ENCODE measurements at regions not wholly inside any gene's neighbourhood (a gene's known extent, or its start where the extent isn't known, plus 50 kb on each side); places are given as distances from the start of the nearest gene placed in this dataset.

DNA sequence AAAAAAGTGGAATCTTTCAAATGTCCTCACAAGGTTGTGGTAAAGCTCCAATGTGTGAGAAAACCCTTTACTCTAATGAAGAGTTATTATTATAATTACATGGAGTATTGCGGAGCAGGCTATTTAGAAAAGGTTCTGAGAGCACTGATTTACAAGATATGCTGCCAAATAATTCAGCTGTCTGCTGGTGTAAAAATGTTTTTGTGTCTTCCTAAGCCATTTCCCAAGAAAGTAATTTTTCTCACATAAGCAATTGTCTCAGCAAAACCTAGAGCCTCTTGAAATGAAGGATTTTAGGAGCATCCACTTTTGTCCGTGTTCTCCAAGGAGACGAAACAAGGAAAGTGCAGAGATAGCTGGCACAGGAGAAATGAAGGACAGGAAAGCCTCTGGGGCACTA, 229.6 kb upstream of the STARD13 start:
- no peak for DNase-seq (ENCODE audit: low read depth in 3 of 3)

- DNase-seq (ENCODE audit: low read depth in 3 of 3) = no peak
Measured at GRCh38 chr13:33518452-33518851, 232.9 kb upstream of the STARD13 start.

- no peak for DNase-seq (ENCODE audit: low read depth in 3 of 3)
Measured at GRCh38 chr13:33519561-33520467, 234.3 kb upstream of the STARD13 start.

DNA sequence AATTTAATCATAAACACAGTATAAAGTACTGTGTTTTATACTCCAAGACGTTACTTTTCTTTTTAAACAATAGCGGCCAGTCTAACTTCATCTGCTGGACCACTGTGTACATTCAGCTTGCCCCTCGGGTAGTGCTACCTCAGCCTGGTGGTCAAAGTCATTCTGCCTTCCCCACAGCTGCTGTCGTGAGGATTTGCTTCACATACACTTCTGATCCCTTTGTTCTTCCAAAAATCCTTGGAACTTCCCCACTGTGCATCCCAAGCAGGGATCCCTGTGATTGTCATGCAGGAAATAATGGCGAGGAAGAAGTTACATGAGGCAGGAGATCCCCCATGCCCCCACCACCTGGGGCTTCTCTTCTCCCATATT, 234.9 kb upstream of the STARD13 start:
- DNase-seq (ENCODE audit: low read depth in 3 of 3) = no peak

DNA sequence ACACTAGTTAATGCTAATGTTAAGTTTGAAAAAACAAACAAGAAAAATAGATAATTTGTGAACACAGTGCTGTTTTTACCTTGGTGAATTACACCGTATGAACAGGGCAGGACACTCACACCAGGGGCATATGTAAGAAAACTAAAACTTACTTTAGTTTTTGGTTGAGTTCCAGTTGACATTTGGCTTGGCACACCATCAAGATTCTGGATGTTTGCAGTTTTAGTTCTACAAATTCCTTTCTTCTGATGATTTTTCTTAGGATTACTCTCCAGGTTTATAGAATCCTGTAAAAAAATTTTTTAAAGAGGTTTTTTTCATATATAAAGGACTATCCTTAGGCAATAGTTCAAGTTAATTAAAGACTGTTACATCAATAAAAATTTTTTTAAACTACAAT, 238.5 kb upstream of the STARD13 start:
- no peak for DNase-seq (ENCODE audit: low read depth in 3 of 3)

DNA sequence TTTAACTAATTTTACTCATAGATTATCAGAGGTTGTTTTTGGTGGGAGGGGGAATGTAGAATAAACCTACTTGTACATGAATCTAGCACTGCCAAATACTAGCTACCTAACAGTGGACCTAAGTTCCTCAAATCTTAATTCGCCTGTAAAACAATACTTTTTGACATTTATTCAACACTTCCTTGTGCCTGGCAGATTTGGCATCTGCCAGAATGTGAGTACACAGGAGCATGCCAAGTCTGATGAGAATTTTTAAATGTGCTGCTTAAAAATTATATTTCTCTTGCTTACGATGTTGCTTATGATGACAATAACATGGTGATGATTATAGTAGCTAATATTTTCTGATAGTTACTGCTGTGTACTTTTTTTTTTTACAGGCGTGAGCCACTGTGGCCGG, 240.2 kb upstream of the STARD13 start:
- no peak for DNase-seq (ENCODE audit: low read depth in 3 of 3)

DNA sequence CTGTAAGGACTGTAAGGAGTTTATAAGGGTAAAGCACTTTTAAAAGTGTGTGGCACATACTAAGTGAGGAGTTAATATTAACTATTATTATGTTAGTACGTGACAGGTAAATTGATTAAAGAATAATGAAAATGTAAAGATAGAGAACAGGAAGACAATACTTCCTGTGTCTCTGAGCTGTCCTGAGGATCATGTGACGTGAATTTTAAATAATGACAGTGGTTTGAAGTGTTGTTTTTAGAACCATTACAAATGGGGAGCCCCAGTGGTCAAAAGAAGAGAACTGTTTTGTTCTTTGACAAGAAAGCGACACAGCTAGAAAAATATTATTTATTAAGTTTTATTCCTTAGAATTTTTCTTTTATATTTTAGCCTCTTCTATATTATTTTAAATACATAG, 241.2 kb upstream of the STARD13 start:
- no peak for DNase-seq (ENCODE audit: low read depth in 3 of 3)

- no peak for DNase-seq (ENCODE audit: low read depth in 3 of 3)
Measured at GRCh38 chr13:33528896-33529295, 243.3 kb upstream of the STARD13 start.

DNA sequence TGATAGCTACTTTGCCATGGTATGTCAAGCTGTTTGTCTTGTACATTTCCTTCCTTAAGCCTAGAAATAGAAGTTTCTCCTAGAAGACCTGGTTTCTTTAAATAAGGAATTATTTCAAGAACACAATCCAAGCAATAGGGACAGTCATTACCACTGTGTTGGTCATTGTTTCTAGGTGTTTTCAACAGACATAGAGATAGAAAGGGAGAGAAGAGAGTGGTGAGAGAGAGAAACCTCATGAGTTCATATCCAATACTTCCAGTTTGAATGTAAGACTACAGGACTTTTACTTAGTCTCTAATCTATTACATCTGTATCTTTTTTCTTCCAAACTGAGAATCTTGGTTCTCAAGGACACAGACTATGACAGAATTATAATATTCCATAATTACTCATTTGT, 245.9 kb upstream of the STARD13 start:
- DNase-seq (ENCODE audit: low read depth in 3 of 3) = no peak

GRCh38 chr13:33535061-33535460, 249.5 kb upstream of the STARD13 start:
- DNase-seq (ENCODE audit: low read depth in 3 of 3) = no peak

DNA sequence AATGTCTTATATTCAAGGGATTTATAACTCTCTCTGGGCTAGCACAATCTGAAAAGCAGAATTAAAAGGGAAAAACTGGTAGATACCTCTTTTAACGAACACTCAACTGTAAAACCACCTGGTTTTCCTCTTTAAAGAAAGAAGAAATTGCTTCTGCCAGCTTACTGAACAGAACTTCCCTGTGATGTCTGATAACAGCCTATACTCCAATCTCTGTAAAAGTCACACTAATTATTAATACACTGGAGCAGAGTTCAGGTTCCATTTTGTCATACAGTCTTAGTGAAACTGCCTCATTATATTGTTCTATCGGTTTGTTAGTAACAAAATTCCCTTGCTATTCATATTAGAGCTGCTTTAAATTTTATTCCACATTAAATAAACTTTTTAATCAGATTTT, 251.0 kb upstream of the STARD13 start:
- DNase-seq (ENCODE audit: low read depth in 3 of 3) = no peak

DNA sequence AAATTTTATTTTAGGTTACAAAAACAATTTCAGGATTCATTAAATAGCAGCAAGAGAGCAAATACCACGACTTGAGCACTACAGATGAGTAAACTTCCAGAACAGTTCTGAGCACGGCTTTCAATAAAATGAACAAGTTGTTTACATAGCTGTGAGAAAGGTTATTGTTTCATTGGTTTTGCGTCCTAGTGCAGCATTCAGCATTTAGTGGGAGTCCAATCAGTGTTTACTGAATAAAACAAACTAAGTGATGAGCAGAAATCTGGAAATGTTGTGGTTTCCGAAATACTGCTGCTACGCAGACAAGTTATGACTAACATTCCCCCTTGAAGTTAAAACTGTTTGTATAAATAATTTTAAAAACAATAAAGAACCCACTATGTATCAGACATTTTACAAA, 251.5 kb upstream of the STARD13 start:
- no peak for DNase-seq (ENCODE audit: low read depth in 3 of 3)

DNA sequence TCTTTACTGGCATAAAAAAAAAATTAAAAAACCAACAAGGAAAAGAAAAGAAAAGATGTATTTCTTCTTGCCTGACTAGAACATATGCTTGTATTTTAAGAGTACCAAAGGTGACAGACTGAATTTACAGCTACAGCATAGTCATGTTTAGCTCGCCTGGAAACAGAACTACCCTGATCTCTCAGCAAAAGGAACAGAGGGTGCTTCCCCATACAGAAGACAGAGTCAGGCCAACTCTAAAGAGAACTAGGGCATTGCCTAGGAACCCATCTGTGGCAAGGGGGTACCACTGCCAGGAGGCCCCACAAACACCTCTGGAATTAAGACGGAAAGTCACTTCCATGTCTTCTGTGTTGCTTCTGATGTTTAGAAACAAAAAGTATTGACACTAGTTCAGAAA, 252.1 kb upstream of the STARD13 start:
- DNase-seq (ENCODE audit: low read depth in 3 of 3) = no peak

GRCh38 chr13:33541456-33541855, 255.9 kb upstream of the STARD13 start:
- DNase-seq (ENCODE audit: low read depth in 3 of 3) = no peak

GRCh38 chr13:33541962-33542308, 256.4 kb upstream of the STARD13 start:
- no peak for DNase-seq (ENCODE audit: low read depth in 3 of 3)

- peak; percentile 96 to 99 (median 97) for DNase-seq (ENCODE audit: low read depth in 3 of 3)
Measured at GRCh38 chr13:33542309-33543088, 256.9 kb upstream of the STARD13 start.

DNA sequence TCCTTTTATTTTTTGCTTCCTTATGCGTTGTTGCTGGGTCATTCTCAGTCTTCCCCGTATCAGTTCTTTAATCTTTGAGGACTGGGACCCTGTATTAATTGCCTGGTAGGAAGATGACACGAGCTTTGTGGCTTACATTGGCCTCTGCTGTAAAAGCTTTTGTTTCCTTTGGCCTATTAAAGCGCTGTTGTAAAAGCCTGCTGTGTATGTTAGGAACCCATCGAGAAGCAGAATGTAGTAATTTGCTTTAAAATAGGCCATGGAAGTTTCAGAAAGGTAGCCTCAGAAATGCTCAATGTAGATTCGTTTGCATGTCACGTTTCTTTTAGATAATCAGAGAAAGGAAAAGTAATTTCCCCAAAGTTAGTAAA, 257.5 kb upstream of the STARD13 start:
- DNase-seq (ENCODE audit: low read depth in 3 of 3) = no peak

DNA sequence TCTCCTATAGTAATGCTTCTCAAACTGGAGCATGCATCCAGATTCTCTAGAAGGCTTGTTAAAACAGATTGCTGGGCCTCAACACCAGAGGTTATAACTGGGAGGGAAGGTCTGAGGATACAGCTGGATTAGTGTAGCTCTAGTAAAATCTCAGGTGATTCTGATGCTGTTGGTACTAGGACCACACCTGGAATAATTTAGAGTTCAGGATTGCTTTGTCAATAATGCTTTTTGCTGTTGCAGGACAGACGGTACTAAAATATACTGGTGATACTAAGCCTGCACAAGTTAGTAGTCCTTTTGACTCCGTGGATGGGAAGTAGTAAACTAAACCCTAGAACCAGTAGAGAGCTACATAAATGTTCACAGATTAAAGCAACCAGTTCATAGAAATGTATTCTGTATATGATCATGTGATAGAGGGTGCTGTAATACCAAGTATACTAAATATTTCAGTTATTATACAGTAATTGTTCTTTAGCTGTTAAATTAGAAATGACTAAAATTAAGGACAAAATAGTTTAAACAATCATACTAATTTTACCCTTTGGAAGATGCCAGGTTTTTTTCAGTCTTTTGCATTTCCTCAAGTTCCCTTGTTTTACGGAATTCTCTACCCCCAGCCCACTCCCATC, 258.2 kb upstream of the STARD13 start:
- DNase-seq (ENCODE audit: low read depth in 3 of 3) = no peak

DNA sequence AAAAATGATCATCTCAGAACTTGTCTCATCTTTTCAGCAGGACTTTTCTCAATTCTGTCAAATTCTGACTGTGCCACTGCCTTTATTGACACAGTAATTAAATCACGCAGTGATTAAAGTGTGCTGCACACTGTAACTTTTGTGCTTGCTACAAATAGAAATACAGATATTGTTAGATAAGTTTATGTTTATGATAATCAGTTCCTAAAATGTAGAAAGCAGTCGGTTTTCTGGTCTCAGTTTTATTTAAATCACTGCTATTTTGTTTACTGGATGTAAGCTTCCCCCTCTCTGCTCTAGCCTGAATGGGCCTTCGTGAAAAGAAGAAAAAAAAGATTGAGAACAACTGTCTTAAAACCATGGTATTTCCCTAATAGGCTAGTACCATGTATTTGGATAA, 258.8 kb upstream of the STARD13 start:
- no peak for DNase-seq (ENCODE audit: low read depth in 3 of 3)

DNA sequence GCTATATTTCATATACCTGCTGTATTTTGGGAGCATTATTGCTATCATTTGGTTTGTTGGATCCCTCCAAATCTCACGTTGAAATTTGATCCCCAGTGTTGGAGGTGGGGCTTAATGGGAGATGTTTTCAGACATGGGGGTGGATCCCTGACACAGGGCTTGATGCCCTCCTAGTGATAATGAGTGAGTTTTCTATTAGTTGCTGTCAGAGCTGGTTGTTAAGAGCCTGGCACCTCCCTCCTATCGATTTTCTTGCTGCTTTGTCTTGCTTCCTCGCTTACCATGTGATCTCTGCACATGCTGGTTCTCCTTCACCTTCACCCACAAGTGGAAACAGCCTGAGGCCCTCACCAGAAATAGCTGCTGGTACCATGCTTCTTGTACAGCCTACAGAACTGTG, 259.9 kb upstream of the STARD13 start:
- no peak for DNase-seq (ENCODE audit: low read depth in 3 of 3)

DNA sequence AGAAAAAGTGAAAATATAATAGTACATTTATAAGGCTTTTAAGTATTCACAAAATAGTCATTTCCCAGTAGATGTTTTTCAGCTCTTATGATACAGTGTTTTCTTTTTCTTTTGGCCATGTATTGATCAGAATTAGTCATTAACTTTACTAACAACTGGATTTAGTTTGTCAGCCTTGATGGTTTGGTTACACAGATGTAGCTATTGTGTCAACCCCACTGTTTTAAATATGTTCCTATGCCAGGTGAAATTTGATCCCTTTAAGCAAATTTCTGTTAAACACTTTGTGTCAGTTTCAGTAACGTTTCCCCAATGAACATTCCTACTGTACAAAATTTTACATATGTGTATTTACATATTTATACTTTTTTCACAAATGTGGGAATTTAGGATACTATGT, 261.5 kb upstream of the STARD13 start:
- no peak for DNase-seq (ENCODE audit: low read depth in 3 of 3)

DNA sequence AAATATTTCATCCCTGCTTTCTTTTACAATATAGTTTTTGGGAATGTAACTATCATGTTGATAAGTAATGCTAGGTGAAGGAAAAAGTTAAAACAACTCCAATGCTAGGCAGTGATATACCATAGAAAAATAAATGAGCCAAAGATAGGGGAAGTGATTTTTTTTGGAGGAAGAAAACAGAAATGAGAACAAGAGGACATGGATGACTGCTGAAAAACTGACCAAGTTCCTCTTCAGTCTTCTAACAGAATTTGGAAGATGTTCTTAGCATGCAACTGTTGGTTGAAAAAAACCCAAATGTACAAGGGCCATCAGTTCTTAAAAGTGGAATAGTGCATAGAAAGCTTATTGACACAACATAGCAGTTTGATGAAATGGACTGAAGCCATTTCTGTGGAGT, 262.5 kb upstream of the STARD13 start:
- no peak for DNase-seq (ENCODE audit: low read depth in 3 of 3)

DNA sequence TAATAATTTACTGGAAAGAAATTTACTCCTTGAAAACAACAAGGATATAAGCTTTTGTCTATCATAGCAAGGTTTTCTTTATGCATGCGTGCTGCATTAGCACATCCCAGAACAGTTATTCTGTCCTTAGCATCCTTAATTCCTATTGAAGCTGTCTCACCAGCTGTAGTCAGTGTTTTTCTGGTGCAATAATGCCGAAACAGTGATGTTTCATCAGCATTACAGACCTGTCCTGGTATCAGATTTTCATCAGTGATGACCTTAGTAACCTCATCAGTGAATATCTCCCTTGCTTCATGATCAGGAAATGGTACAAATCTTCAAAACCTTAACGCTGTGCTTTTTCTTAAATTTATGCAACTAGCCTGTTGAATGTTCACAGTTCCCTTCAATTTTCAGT, 264.7 kb upstream of the STARD13 start:
- no peak for DNase-seq (ENCODE audit: low read depth in 3 of 3)

Data from stimulated activated CD4-positive, alpha-beta T cell treated with anti-CD3 and anti-CD28 coated beads, TNF-alpha, amount 100 ng/mL, for 24 hours (primary cell).